ENCODE measurements at regions not wholly inside any gene's neighbourhood (a gene's known extent, or its start where the extent isn't known, plus 50 kb on each side); places are given as distances from the start of the nearest gene placed in this dataset.

- DNase-seq (ENCODE audit: low spot score), result no peak
Observed at GRCh38 chr1:11414926-11415538, 63.9 kb upstream of the DISP3 start.

- DNase-seq (ENCODE audit: low spot score), result no peak
Observed at GRCh38 chr1:11417162-11417561, 61.8 kb upstream of the DISP3 start.

- no peak for DNase-seq (ENCODE audit: low spot score)
Observed at GRCh38 chr1:11418056-11418455, 60.9 kb upstream of the DISP3 start.

GRCh38 chr1:11421443-11421842 is 57.5 kb upstream of the DISP3 start:
- no peak for DNase-seq (ENCODE audit: low spot score)

- DNase-seq (ENCODE audit: low spot score), result no peak
Observed at GRCh38 chr1:11422686-11423085, 56.3 kb upstream of the DISP3 start.

- no peak for DNase-seq (ENCODE audit: low spot score)
Observed at GRCh38 chr1:11426617-11427016, 52.3 kb upstream of the DISP3 start.

GRCh38 chr1:11428789-11429188 is 50.2 kb upstream of the DISP3 start:
- no peak for DNase-seq (ENCODE audit: low spot score)
